Gastrocnemius medialis (tissue), 4 donors: ENCODE measurements at regions not wholly inside any gene's neighbourhood (a gene's known extent, or its start where the extent isn't known, plus 50 kb on each side); places are given as distances from the start of the nearest gene placed in this dataset.

Source experiments
- ATAC-seq, 2 donors: fragments of 150-250 bp; one replicate each; pipeline ENCODE4 v1.9.1; 2016
- DNase-seq, 2 donors: peaks; one replicate each; pipeline ENCODE4 v3.0.0-alpha.2; 2019
- H3K27ac ChIP-seq, 4 donors: fragments of 200-600 bp; sonication (generic); 1 replicate in 1 of 4; 2 replicates in 3 of 4; pipeline ENCODE4 v1.5.1; 2016 to 2018; ENCODE audit warnings: mild to moderate bottlenecking in 2 of 4, moderate library complexity in 1 of 4
- H3K27me3 ChIP-seq, 3 donors: fragments of 200-600 bp; sonication (generic) in 2 of 3; 1 replicate in 1 of 3; 2 replicates in 2 of 3; pipeline versions ENCODE4 v1.5.1 to v1.6.0; 2016 to 2019; ENCODE audit warnings: mild to moderate bottlenecking in 1 of 3, moderate library complexity in 1 of 3
- H3K36me3 ChIP-seq, 2 donors: fragments of 200-600 bp; sonication (generic) in 1 of 2; one replicate each; pipeline ENCODE4 v1.5.1; 2017 to 2018
- H3K4me1 ChIP-seq, 2 donors: fragments of 200-600 bp; sonication (generic) in 1 of 2; one replicate each; pipeline ENCODE4 v1.5.1; 2016 to 2017; ENCODE audit warnings: mild to moderate bottlenecking in 2 of 2
- H3K4me3 ChIP-seq, 4 donors: fragments of 200-600 bp; sonication (generic) in 3 of 4; 1 replicate in 1 of 4; 2 replicates in 3 of 4; pipeline ENCODE4 v1.5.1; 2016 to 2019; ENCODE audit warnings: mild to moderate bottlenecking in 2 of 4
- H3K9me3 ChIP-seq, 3 donors: fragments of 200-600 bp; sonication (generic) in 2 of 3; 1 replicate in 1 of 3; 2 replicates in 2 of 3; pipeline ENCODE4 v1.5.1; 2016 to 2019
- CTCF ChIP-seq, 5 experiments: fragments of 450-650 bp in 3 of 5; fragments of 200-600 bp in 2 of 5; sonication (generic) in 2 of 5; IDR thresholded peaks in 4 of 5; conservative IDR thresholded peaks in 1 of 5; 1 replicate in 4 of 5; 2 replicates in 1 of 5; pipeline ENCODE4 v1.5.1; 2016 to 2019; ENCODE audit warnings: antibody characterized with exemption in 5 of 5, mild to moderate bottlenecking in 3 of 5, moderate library complexity in 3 of 5
- POLR2A ChIP-seq, 2 donors: fragments of 450-650 bp; IDR thresholded peaks; one replicate each; pipeline ENCODE4 v1.6.1; 2017; ENCODE audit warnings: antibody characterized with exemption in 2 of 2, mild to moderate bottlenecking in 2 of 2, moderate library complexity in 2 of 2
- in situ Hi-C, 4 donors: fragments of 200-750 bp; cut with MboI; loops; one replicate each; pipeline versions ENCODE4 v1.15.0 to v1.8.0; 2017; ENCODE audit warnings: low sequenced_read_pairs in 4 of 4
- intact Hi-C: fragments of 100-400 bp; cut with DNase I; formaldehyde crosslinking; loops from one replicate; pipeline ENCODE4 v1.15.1; 2023; ENCODE audit warnings: low total_unique reads

- H3K27ac ChIP-seq, result no peak overlapping the region
- intact Hi-C loops, result no loop called here
- TF ChIP-seq CTCF (IDR thresholded peaks at IDR 0.05 in 4 of 5, conservative IDR thresholded peaks at IDR 0.05 in 1 of 5) (no peak), POLR2A (IDR thresholded peaks at IDR 0.05) (no peak)
- no peak for ATAC-seq
- H3K9me3 ChIP-seq, result no peaks in the 10 kb centered on the region
- no peaks in the 10 kb centered on the region for H3K27me3 ChIP-seq
- no peaks in the 10 kb centered on the region for H3K36me3 ChIP-seq
- DNase-seq, result no peak
- H3K4me3 ChIP-seq, result no peak overlapping the region
- no peaks in the 10 kb centered on the region for H3K4me1 ChIP-seq
- in situ Hi-C loops, result no loop called here
Observed at GRCh38 chr2:151153601-151154000, 108.1 kb downstream of the RBM43 start.

GRCh38 chr2:151150331-151151320, 111.0 kb downstream of the RBM43 start:
- no peaks in the 10 kb centered on the region for H3K27me3 ChIP-seq
- no peak overlapping the region for H3K27ac ChIP-seq
- in situ Hi-C loops (no loop called here), intact Hi-C loops (no loop called here)
- DNase-seq (no peak), ATAC-seq (no peak)
- no peaks in the 10 kb centered on the region for H3K9me3 ChIP-seq
- H3K4me1 ChIP-seq, result no peaks in the 10 kb centered on the region
- no peak for TF ChIP-seq POLR2A (IDR thresholded peaks at IDR 0.05)
- TF ChIP-seq CTCF (IDR thresholded peaks at IDR 0.05 in 4 of 5, conservative IDR thresholded peaks at IDR 0.05 in 1 of 5), result no peak
- no peak overlapping the region for H3K4me3 ChIP-seq
- H3K36me3 ChIP-seq, result no peaks in the 10 kb centered on the region

- TF ChIP-seq POLR2A (IDR thresholded peaks at IDR 0.05) (no peak), CTCF (IDR thresholded peaks at IDR 0.05 in 4 of 5, conservative IDR thresholded peaks at IDR 0.05 in 1 of 5) (no peak)
- H3K4me3 ChIP-seq, result no peak overlapping the region
- no peaks in the 10 kb centered on the region for H3K36me3 ChIP-seq
- no peak overlapping the region for H3K27ac ChIP-seq
- DNase-seq, result no peak
- no peaks in the 10 kb centered on the region for H3K4me1 ChIP-seq
- ATAC-seq, result no peak
- intact Hi-C loops, result no loop called here
- no peaks in the 10 kb centered on the region for H3K9me3 ChIP-seq
- in situ Hi-C loops, result no loop called here
- no peaks in the 10 kb centered on the region for H3K27me3 ChIP-seq
Observed at GRCh38 chr2:151138507-151138906, 123.2 kb downstream of the RBM43 start.

GRCh38 chr2:151137526-151137925, 124.1 kb downstream of the RBM43 start:
- in situ Hi-C loops, result no loop called here

More at GRCh38 chr2:151137526-151137925, 124.1 kb downstream of the RBM43 start:
- TF ChIP-seq CTCF (IDR thresholded peaks at IDR 0.05 in 4 of 5, conservative IDR thresholded peaks at IDR 0.05 in 1 of 5) (no peak), POLR2A (IDR thresholded peaks at IDR 0.05) (no peak)
- no peak for ATAC-seq
- no peak for DNase-seq
- H3K27me3 ChIP-seq, result no peaks in the 10 kb centered on the region
- H3K36me3 ChIP-seq, result no peaks in the 10 kb centered on the region
- no peaks in the 10 kb centered on the region for H3K9me3 ChIP-seq
- intact Hi-C loops, result no loop called here
- H3K4me1 ChIP-seq, result no peaks in the 10 kb centered on the region
- no peak overlapping the region for H3K27ac ChIP-seq
- no peak overlapping the region for H3K4me3 ChIP-seq
